GM18909 (cell line): ENCODE measurements at regions not wholly inside any gene's neighbourhood (a gene's known extent, or its start where the extent isn't known, plus 50 kb on each side); places are given as distances from the start of the nearest gene placed in this dataset.

ENCODE experiments used
- ATAC-seq: cut with Tn5 transposase; IDR thresholded peaks from one replicate; pipeline ENCODE4 v1.9.1; 2021; ENCODE audit warnings: mild to moderate bottlenecking; ENCODE audit not compliant: unreplicated experiment, poor library complexity

DNA sequence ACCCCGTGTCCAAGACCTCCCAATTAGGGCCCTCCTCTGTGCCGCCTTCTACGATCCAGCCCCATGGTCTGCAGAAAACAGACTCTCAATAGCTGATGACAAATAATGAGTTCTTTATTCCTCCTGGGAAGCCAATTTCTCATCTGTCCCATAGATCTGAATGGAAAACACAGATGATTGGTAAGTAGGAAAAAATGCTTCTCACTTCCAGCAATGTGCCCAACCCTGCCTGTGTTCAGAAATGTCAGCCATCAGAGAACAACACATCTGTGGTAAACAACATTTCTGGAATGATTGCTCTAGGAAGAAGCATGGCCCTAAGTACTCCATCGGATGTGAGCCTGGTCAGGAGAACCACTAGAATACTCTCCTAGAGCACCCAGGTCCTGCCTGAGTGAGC lies 240.5 kb upstream of the HES1 start:
- ATAC-seq, result no peak

DNA sequence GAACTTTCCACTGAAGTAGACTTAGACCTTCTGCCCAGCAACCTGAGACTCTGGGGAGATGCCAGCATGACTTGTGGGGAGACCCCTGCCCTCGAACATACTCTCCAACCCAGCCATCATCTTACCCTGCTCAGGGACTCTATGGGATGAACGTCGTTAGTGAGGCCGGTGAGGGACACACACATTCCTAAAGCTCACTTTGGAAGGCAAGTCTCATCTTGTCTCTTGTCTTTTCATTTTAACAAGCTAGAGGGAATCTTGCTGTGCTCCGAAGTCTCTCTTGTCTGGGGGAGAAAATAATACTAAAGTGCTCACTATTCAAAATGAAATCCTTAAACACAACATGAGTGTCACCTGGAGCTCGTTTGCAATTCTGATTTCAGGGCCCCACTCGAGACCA lies 239.5 kb upstream of the HES1 start:
- ATAC-seq, result no peak

GRCh38 chr3:193897288-193897687 lies 238.7 kb upstream of the HES1 start:
- no peak for ATAC-seq

DNA sequence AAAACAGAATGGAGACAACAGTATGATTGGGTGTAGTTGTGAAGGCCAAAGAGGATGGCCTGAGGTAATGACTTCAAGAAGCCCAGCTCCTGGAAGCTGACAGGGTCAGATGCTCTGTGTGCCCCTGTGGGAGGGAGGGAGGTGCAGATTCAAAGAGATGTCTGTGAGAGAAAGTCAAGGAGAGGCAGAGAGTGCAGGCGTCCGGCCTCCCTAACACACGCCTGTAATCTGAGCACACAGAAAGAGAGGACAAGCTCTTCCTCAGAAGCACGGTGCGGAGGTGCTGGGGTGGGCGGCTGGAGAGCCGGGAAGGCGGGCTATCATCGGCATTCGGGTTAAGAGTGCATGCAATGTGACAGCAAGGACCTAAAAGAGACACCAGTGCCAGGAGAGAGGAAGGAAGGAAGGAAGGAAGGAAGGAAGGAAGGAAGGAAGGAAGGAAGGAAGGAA lies 238.2 kb upstream of the HES1 start:
- no peak for ATAC-seq

- no peak for ATAC-seq
Observed at GRCh38 chr3:193899001-193899400, 236.9 kb upstream of the HES1 start.

GRCh38 chr3:193901007-193901406 lies 234.9 kb upstream of the HES1 start:
- no peak for ATAC-seq

- ATAC-seq, result peak; percentile 61
Observed at GRCh38 chr3:193902607-193903511, 233.1 kb upstream of the HES1 start.

DNA sequence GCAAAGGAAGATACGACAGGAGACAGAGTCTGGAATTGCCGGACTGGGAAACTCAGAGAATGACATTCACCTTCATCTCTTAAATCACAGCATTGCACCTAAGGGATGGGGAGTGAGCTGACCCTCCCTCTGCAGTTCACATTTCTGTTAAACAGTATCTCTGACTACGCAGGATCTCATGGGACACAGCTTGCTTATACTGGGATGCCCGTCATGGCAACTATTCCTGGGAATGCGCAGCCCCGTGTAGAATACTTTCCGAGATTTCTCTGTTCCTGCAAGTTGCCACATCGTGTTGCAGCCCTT lies 232.5 kb upstream of the HES1 start:
- ATAC-seq, result no peak

DNA sequence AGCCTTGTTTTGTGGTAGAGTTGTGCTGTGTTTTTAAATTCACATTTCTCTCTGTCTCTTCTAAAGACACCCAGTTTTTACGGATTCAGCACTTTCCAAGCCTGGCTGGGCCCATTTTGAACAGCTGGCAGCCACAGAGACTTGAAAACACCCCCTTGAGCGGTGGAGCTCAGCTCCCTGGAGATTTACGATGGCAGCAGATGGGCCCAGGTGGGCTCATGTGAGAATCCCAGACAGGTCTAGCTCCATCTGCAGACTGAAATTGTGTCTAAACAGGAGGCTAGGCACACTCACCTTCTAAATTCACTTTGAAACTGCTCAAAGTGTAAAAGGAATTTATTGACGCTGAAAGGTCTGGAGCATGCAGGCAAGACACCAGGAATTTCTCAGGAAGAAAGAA lies 232.0 kb upstream of the HES1 start:
- ATAC-seq, result no peak

- ATAC-seq, result no peak
Observed at GRCh38 chr3:193905541-193906396, 230.2 kb upstream of the HES1 start.

- no peak for ATAC-seq
Observed at GRCh38 chr3:193906849-193907410, 229.0 kb upstream of the HES1 start.

- no peak for ATAC-seq
Observed at GRCh38 chr3:193908181-193908744, 227.7 kb upstream of the HES1 start.

- peak; percentile 75 for ATAC-seq
Observed at GRCh38 chr3:193909387-193909786, 226.6 kb upstream of the HES1 start.

- no peak for ATAC-seq
Observed at GRCh38 chr3:193910310-193910709, 225.6 kb upstream of the HES1 start.

DNA sequence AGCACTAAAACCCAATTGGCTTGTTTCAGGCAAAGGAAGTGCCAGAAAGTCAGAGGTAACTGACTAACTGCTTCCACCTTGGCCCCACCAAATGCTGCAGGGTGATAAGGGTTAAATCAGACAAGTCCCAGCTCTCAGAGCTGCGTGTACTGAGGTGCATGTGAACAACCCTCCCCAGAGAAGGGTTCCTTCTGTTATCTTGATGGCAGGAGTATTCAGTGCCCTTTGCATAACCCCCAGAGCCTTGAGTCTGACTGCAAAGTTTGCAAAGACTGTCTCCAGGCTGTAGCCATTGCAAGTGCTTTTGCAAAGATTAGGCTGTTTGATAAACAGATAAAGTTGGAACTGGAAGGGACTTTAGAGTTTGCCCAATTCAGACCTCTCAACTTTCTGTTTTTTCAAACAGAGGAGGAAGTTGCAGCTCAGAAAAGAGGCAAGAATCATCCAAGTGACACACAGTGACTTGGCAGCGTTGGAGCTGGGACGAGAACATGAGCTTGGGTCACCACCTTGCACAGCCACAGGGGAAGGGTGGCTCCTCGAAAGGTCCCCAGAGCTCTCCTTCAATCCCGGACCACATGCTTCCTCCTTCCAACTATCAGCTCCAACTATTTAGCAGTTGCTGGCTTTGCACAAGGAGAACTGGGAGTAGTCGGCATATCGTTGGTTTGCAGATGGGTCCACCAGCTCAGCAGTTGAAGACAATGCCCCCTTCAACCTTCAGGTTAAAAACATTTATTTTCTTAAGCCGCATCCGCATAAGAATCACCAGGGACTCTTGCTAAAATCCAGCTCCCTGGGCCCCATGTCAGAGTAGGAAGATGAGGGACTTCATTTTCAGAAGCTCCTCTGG lies 224.8 kb upstream of the HES1 start:
- no peak for ATAC-seq

- no peak for ATAC-seq
Observed at GRCh38 chr3:193911784-193912340, 224.1 kb upstream of the HES1 start.

DNA sequence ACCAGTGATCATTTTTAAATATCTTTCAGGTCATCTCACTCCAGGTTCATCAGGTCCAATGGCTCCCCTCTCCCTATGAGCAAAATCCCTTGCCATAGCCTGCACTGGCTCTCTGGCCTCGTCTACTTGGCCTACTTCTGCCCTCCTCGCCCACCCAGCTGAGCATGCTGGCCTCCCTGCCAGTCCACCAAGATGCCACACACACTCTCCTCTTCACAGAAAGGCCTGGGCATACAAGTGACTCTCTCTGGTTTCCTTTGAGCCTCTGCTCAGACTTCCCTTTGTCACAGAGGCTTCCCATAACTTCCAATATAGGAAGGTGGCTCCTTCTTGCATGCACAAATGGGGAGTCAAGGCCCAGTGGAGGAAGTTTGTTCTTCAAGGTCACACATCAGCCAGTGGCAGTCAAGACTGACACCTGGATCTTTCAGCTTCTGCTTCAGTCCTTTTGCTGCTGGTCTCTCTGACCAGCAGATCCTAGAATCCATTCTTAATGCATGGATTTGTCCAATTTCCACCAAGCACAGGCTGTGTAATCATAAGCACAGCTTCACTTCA lies 223.2 kb upstream of the HES1 start:
- ATAC-seq, result no peak

DNA sequence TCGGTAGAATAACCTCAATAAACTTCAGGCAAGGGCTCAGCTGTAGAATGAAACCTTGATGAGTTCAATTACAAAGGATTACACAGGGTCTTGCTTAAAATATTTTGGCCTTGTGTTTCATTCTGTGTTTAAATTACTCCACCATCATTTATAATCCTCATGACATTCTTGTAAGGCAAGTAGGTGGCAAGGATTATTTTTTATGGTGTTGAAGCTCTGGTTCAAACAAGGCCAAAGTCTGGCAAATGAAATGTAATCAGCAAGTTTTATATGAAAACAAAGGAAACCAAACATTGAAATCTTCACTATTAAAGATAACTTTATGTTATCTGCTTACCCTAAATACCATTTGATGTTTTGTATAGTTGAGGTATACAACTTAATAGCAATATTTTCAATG lies 221.3 kb upstream of the HES1 start:
- no peak for ATAC-seq

DNA sequence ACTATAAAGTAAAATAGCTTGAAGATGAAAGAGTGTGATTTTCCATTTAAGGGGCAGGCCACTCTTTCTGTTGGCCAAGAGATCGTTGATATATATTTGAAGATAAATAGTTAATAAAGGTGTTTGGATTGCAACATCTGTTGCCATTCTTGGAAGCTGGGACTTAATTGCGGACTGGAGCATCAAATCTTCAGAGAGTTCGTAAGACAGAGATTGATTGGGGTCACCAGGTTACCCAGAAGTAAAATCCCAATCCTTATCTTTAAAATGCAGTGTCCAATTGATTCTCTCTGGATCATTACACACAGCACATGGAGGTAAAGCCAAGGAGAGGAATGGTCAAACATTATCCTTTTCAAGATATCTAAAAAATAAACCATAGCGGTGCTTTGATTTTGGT lies 220.8 kb upstream of the HES1 start:
- ATAC-seq, result no peak
